ENCODE measurements at regions not wholly inside any gene's neighbourhood (a gene's known extent, or its start where the extent isn't known, plus 50 kb on each side); places are given as distances from the start of the nearest gene placed in this dataset.

- H3K36me3 ChIP-seq (ENCODE audit: control insufficient read depth in 2 of 2, extremely low read depth in 1 of 2, insufficient read depth in 1 of 2, low read length in 1 of 2), result no peaks in the 10 kb centered on the region
- Mint-ChIP-seq H3K4me3 (no peak overlapping the region), H3K9me3 (no peaks in the 10 kb centered on the region), H3K36me3 (no peaks in the 10 kb centered on the region), H3K27me3 (no peaks in the 10 kb centered on the region), H3K4me1 (no peaks in the 10 kb centered on the region), H3K27ac (no peak overlapping the region)
- ChIA-PET POLR2A (no interaction called here), CTCF (no interaction called here)
- H3K27ac ChIP-seq (ENCODE audit: low read length), result no peak overlapping the region
- no peaks in the 10 kb centered on the region for H3K9me3 ChIP-seq
- ATAC-seq (replicated peaks in 1 of 4), result no peak
- no peak overlapping the region for H3K4me3 ChIP-seq (ENCODE audit: control insufficient read depth in 1 of 2, extremely low read depth in 1 of 2, low read length in 1 of 2)
- H3K4me1 ChIP-seq (ENCODE audit: control insufficient read depth in 1 of 2, extremely low read depth in 1 of 2, insufficient read depth in 2 of 2, low read length in 2 of 2), result no peaks in the 10 kb centered on the region
- no peaks in the 10 kb centered on the region for H3K27me3 ChIP-seq (replicated peaks in 1 of 2; ENCODE audit: control insufficient read depth in 2 of 2, extremely low read depth in 1 of 2, insufficient read depth in 2 of 2, low read length in 1 of 2)
- WGBS (ENCODE audit: insufficient coverage), result no CpG with 5 or more reads among the region's 2 CpGs
- no peak for DNase-seq
Measured at GRCh38 chr3:109210501-109210900, 74.0 kb downstream of the C3orf85 start.

GRCh38 chr3:109211941-109212340 lies 75.4 kb downstream of the C3orf85 start:
- no peaks in the 10 kb centered on the region for H3K9me3 Mint-ChIP-seq
- Histone ChIP-seq H3K27ac (ENCODE audit: low read length) (no peak overlapping the region), H3K4me1 (ENCODE audit: control insufficient read depth in 1 of 2, extremely low read depth in 1 of 2, insufficient read depth in 2 of 2, low read length in 2 of 2) (no peaks in the 10 kb centered on the region), H3K27me3 (replicated peaks in 1 of 2; ENCODE audit: control insufficient read depth in 2 of 2, extremely low read depth in 1 of 2, insufficient read depth in 2 of 2, low read length in 1 of 2) (no peaks in the 10 kb centered on the region), H3K9me3 (no peaks in the 10 kb centered on the region), H3K36me3 (ENCODE audit: control insufficient read depth in 2 of 2, extremely low read depth in 1 of 2, insufficient read depth in 1 of 2, low read length in 1 of 2) (no peaks in the 10 kb centered on the region), H3K4me3 (ENCODE audit: control insufficient read depth in 1 of 2, extremely low read depth in 1 of 2, low read length in 1 of 2) (no peak overlapping the region)
- WGBS (ENCODE audit: insufficient coverage), result 67% methylated on average over 1 of the region's 4 CpGs
- H3K4me1 Mint-ChIP-seq, result no peaks in the 10 kb centered on the region
- no peak overlapping the region for H3K4me3 Mint-ChIP-seq
- H3K27ac Mint-ChIP-seq, result no peak overlapping the region
- DNase-seq (no peak), ATAC-seq (replicated peaks in 1 of 4) (no peak)
- no peaks in the 10 kb centered on the region for H3K36me3 Mint-ChIP-seq
- peaks cover 0 to 4% of the 10 kb centered on the region in 2 donors for H3K27me3 Mint-ChIP-seq
- ChIA-PET CTCF (no interaction called here), POLR2A (no interaction called here)

GRCh38 chr3:109213321-109213720 lies 76.8 kb downstream of the C3orf85 start:
- no peaks in the 10 kb centered on the region for H3K36me3 Mint-ChIP-seq
- peaks cover 0 to 4% of the 10 kb centered on the region in 2 donors for H3K27me3 Mint-ChIP-seq
- Histone ChIP-seq H3K27ac (ENCODE audit: low read length) (no peak overlapping the region), H3K9me3 (no peaks in the 10 kb centered on the region), H3K27me3 (replicated peaks in 1 of 2; ENCODE audit: control insufficient read depth in 2 of 2, extremely low read depth in 1 of 2, insufficient read depth in 2 of 2, low read length in 1 of 2) (no peaks in the 10 kb centered on the region), H3K36me3 (ENCODE audit: control insufficient read depth in 2 of 2, extremely low read depth in 1 of 2, insufficient read depth in 1 of 2, low read length in 1 of 2) (no peaks in the 10 kb centered on the region), H3K4me1 (ENCODE audit: control insufficient read depth in 1 of 2, extremely low read depth in 1 of 2, insufficient read depth in 2 of 2, low read length in 2 of 2) (no peaks in the 10 kb centered on the region), H3K4me3 (ENCODE audit: control insufficient read depth in 1 of 2, extremely low read depth in 1 of 2, low read length in 1 of 2) (no peak overlapping the region)
- CTCF ChIA-PET, result interaction anchor here in 1 of 2 donors (0.6 kb wide), 1 partner anchor 1938 kb away, joined by 3 read pairs; no protein-coding TSS in a partner anchor
- H3K4me1 Mint-ChIP-seq, result no peaks in the 10 kb centered on the region
- POLR2A ChIA-PET, result interaction anchor here in 1 of 2 donors (0.7 kb wide), 1 partner anchor 15 kb away, joined by 3 read pairs; no protein-coding TSS in a partner anchor
- ATAC-seq (replicated peaks in 1 of 4), result no peak
- no peak for DNase-seq
- H3K4me3 Mint-ChIP-seq, result no peak overlapping the region
- H3K27ac Mint-ChIP-seq, result no peak overlapping the region
- no peaks in the 10 kb centered on the region for H3K9me3 Mint-ChIP-seq

GRCh38 chr3:109224333-109224732 lies 87.8 kb downstream of the C3orf85 start:
- ChIA-PET CTCF (no interaction called here), POLR2A (no interaction called here)
- peak in 1 of 35 experiments; percentile 1 for DNase-seq
- Mint-ChIP-seq H3K4me1 (no peaks in the 10 kb centered on the region), H3K27ac (no peak overlapping the region), H3K27me3 (peaks cover 0 to 4% of the 10 kb centered on the region in 2 donors), H3K36me3 (no peaks in the 10 kb centered on the region), H3K4me3 (no peak overlapping the region), H3K9me3 (peaks cover 0 to 1% (median 0%) of the 10 kb centered on the region in 3 donors)
- Histone ChIP-seq H3K27ac (ENCODE audit: low read length) (no peak overlapping the region), H3K4me1 (ENCODE audit: control insufficient read depth in 1 of 2, extremely low read depth in 1 of 2, insufficient read depth in 2 of 2, low read length in 2 of 2) (no peaks in the 10 kb centered on the region), H3K36me3 (ENCODE audit: control insufficient read depth in 2 of 2, extremely low read depth in 1 of 2, insufficient read depth in 1 of 2, low read length in 1 of 2) (no peaks in the 10 kb centered on the region), H3K9me3 (no peaks in the 10 kb centered on the region), H3K4me3 (ENCODE audit: control insufficient read depth in 1 of 2, extremely low read depth in 1 of 2, low read length in 1 of 2) (no peak overlapping the region), H3K27me3 (replicated peaks in 1 of 2; ENCODE audit: control insufficient read depth in 2 of 2, extremely low read depth in 1 of 2, insufficient read depth in 2 of 2, low read length in 1 of 2) (no peaks in the 10 kb centered on the region)
- 86% methylated on average over 8 of the region's 8 CpGs for WGBS (ENCODE audit: insufficient coverage)
- no peak for ATAC-seq (replicated peaks in 1 of 4)

- H3K36me3 ChIP-seq (ENCODE audit: control insufficient read depth in 2 of 2, extremely low read depth in 1 of 2, insufficient read depth in 1 of 2, low read length in 1 of 2), result no peaks in the 10 kb centered on the region
- H3K27ac ChIP-seq (ENCODE audit: low read length), result no peak overlapping the region
- no peak overlapping the region for H3K4me3 ChIP-seq (ENCODE audit: control insufficient read depth in 1 of 2, extremely low read depth in 1 of 2, low read length in 1 of 2)
- Mint-ChIP-seq H3K36me3 (no peaks in the 10 kb centered on the region), H3K4me1 (no peaks in the 10 kb centered on the region), H3K27ac (no peak overlapping the region), H3K27me3 (peaks cover 0 to 3% of the 10 kb centered on the region in 2 donors), H3K4me3 (no peak overlapping the region), H3K9me3 (no peaks in the 10 kb centered on the region)
- DNase-seq (no peak), ATAC-seq (replicated peaks in 1 of 4) (no peak)
- no peaks in the 10 kb centered on the region for H3K9me3 ChIP-seq
- POLR2A ChIA-PET, result no interaction called here
- CTCF ChIA-PET, result no interaction called here
- no peaks in the 10 kb centered on the region for H3K4me1 ChIP-seq (ENCODE audit: control insufficient read depth in 1 of 2, extremely low read depth in 1 of 2, insufficient read depth in 2 of 2, low read length in 2 of 2)
- no CpG with 5 or more reads among the region's 3 CpGs for WGBS (ENCODE audit: insufficient coverage)
- H3K27me3 ChIP-seq (replicated peaks in 1 of 2; ENCODE audit: control insufficient read depth in 2 of 2, extremely low read depth in 1 of 2, insufficient read depth in 2 of 2, low read length in 1 of 2), result no peaks in the 10 kb centered on the region
Measured at GRCh38 chr3:109225516-109225915, 89.0 kb downstream of the C3orf85 start.

- peaks cover 0 to 3% of the 10 kb centered on the region in 2 donors for H3K27me3 Mint-ChIP-seq
- Histone ChIP-seq H3K27me3 (replicated peaks in 1 of 2; ENCODE audit: control insufficient read depth in 2 of 2, extremely low read depth in 1 of 2, insufficient read depth in 2 of 2, low read length in 1 of 2) (peaks cover 0 to 3% of the 10 kb centered on the region in 2 experiments), H3K36me3 (ENCODE audit: control insufficient read depth in 2 of 2, extremely low read depth in 1 of 2, insufficient read depth in 1 of 2, low read length in 1 of 2) (no peaks in the 10 kb centered on the region), H3K9me3 (no peaks in the 10 kb centered on the region), H3K4me3 (ENCODE audit: control insufficient read depth in 1 of 2, extremely low read depth in 1 of 2, low read length in 1 of 2) (no peak overlapping the region), H3K27ac (ENCODE audit: low read length) (no peak overlapping the region), H3K4me1 (ENCODE audit: control insufficient read depth in 1 of 2, extremely low read depth in 1 of 2, insufficient read depth in 2 of 2, low read length in 2 of 2) (no peaks in the 10 kb centered on the region)
- H3K9me3 Mint-ChIP-seq, result no peaks in the 10 kb centered on the region
- WGBS (ENCODE audit: insufficient coverage), result no CpG with 5 or more reads among the region's 2 CpGs
- H3K27ac Mint-ChIP-seq, result no peak overlapping the region
- no peaks in the 10 kb centered on the region for H3K36me3 Mint-ChIP-seq
- no peaks in the 10 kb centered on the region for H3K4me1 Mint-ChIP-seq
- ChIA-PET CTCF (no interaction called here), POLR2A (interaction anchor here in 1 of 2 donors (0.5 kb wide), 1 partner anchor 15 kb away, joined by 3 read pairs; no protein-coding TSS in a partner anchor)
- DNase-seq, result no peak
- no peak for ATAC-seq (replicated peaks in 1 of 4)
- H3K4me3 Mint-ChIP-seq, result no peak overlapping the region
Measured at GRCh38 chr3:109228391-109229080, 87.8 kb downstream of the DPPA2 start.

Measured in T-cell (primary cell).